NCI-H82 (cell line): ENCODE measurements at regions not wholly inside any gene's neighbourhood (a gene's known extent, or its start where the extent isn't known, plus 50 kb on each side); places are given as distances from the start of the nearest gene placed in this dataset.
"Not testable (repeated sequence)": the region's sequence is repeated elsewhere in the genome, so short reads cannot be mapped to it uniquely, and the experiment has no call there.

Experiments
- DNase-seq: peaks from one replicate; lab custom pipeline; 2025; lab: John Stamatoyannopoulos, UW

- no peak for DNase-seq
Observed at GRCh38 chr3:181533811-181534210, 177.9 kb upstream of the SOX2 start.

GRCh38 chr3:181530584-181530983 lies 181.1 kb upstream of the SOX2 start:
- DNase-seq, result no peak

- DNase-seq, result no peak
Observed at GRCh38 chr3:181521831-181522230, 189.9 kb upstream of the SOX2 start.

GRCh38 chr3:181518222-181518621 lies 193.5 kb upstream of the SOX2 start:
- no peak for DNase-seq

- DNase-seq, result no peak
Observed at GRCh38 chr3:181512787-181513186, 198.9 kb upstream of the SOX2 start.

- DNase-seq, result no peak
Observed at GRCh38 chr3:181510500-181510899, 201.2 kb upstream of the SOX2 start.

- DNase-seq, result no peak
Observed at GRCh38 chr3:181497358-181497757, 214.4 kb upstream of the SOX2 start.

- no peak for DNase-seq
Observed at GRCh38 chr3:181493423-181493822, 218.3 kb upstream of the SOX2 start.

- no peak for DNase-seq
Observed at GRCh38 chr3:181488536-181488935, 223.2 kb upstream of the SOX2 start.

- no peak for DNase-seq
Observed at GRCh38 chr3:181487236-181487978, 224.3 kb upstream of the SOX2 start.

GRCh38 chr3:181486141-181486885 lies 225.4 kb upstream of the SOX2 start:
- no peak for DNase-seq

GRCh38 chr3:181484026-181484425 lies 227.7 kb upstream of the SOX2 start:
- no peak for DNase-seq

GRCh38 chr3:181475146-181475545 lies 236.6 kb upstream of the SOX2 start:
- DNase-seq, result not testable (repeated sequence)

GRCh38 chr3:181470349-181470748 lies 241.4 kb upstream of the SOX2 start:
- DNase-seq, result no peak

- no peak for DNase-seq
Observed at GRCh38 chr3:181464033-181464694, 247.6 kb upstream of the SOX2 start.

- no peak for DNase-seq
Observed at GRCh38 chr3:181461381-181461780, 250.3 kb upstream of the SOX2 start.

GRCh38 chr3:181459516-181459915 lies 252.2 kb upstream of the SOX2 start:
- no peak for DNase-seq

- no peak for DNase-seq
Observed at GRCh38 chr3:181458857-181459256, 252.9 kb upstream of the SOX2 start.

GRCh38 chr3:181457756-181458155 lies 254.0 kb upstream of the SOX2 start:
- DNase-seq, result no peak

GRCh38 chr3:181457190-181457589 lies 254.5 kb upstream of the SOX2 start:
- DNase-seq, result no peak

GRCh38 chr3:181455276-181455675 lies 256.4 kb upstream of the SOX2 start:
- DNase-seq, result no peak

GRCh38 chr3:181454451-181455027 lies 257.2 kb upstream of the SOX2 start:
- peak; percentile 8 for DNase-seq

GRCh38 chr3:181446741-181447140 lies 265.0 kb upstream of the SOX2 start:
- DNase-seq, result no peak
